HTR-8/SVneo (cell line): ENCODE measurements at regions not wholly inside any gene's neighbourhood (a gene's known extent, or its start where the extent isn't known, plus 50 kb on each side); places are given as distances from the start of the nearest gene placed in this dataset.
A peak's percentile ranks its signal among the peaks of the same experiment; 100 is the strongest.

Source experiments
- DNase-seq: peaks from one replicate; pipeline ENCODE4 v3.0.0; 2011; ENCODE audit warnings: low spot score, mixed read lengths; ENCODE audit not compliant: insufficient read length
- FAIRE-seq: peaks from 2 replicates; lab custom pipeline; 2011; peaks lifted over from hg19 to GRCh38; lab: Jason Lieb, UNC

DNA sequence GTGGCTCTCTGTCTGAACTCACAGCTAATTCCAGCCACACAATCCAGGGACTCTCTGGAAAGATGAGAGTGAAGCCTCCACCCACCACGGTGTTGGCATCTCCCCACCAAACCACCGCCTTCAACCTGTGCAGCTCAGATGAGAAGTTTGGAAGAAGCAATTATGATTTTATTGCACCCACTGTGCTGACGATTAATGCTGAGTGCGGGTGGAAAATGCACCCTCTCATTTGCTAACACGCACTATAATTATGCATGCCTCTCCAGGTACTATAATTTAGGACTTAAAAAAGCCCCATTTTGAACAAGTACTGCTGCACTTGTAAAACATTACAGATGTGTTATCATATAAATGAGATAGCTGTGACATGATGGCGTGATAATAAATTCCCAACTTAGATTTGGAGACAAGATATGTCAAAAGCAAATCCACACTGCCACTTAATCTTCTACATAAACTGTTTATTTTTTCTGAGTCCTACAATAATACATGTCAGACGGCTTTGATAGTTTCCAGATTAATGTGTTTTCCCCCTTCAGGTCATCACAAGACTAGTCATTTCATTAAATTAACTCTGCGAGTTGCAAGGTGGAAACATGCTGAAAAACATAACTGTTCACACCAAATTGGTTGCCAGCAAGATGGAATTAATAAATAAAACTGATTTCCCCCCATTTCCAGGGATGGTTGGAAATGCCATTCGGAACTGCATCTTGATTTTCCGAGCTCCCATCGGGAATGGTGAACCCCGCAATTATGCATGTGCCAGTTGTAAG is 466.5 kb upstream of the MAF start:
- no peak for DNase-seq
- no peak for FAIRE-seq

DNA sequence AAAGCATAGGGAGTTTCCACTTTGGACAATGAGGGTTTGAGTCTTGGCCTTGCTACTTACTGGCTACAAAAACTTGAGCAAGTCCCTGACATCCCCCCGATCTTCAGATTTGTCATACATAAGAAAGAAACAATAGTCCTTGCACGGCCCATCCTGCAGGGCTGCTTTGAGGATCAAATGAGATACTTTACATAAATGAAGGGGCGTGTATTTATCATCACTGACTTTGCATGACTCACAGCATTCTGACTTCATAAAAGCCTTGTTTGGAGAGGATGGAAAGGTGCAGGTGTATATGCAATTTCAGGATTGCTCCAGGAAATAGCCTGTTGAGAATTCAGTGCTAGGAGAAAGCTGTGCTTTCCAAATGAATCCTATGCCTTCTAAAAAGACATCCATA is 465.0 kb upstream of the MAF start:
- DNase-seq (no peak), FAIRE-seq (no peak)

DNA sequence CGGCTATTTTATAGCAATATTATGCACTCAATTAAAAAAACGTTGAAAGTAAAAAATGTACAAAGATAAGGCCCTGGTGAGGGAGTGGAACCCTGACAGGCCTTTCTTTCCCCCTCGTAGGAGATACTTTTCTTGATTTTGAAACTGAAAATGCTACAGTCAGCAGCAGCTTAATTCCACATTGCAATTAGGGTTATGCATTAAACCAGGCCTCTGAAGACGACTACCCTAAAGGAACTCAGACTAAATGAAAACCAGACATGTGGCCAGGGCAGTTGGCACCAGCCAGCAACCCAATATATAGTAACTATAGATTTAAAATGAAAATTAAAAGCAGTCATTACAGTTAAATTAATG is 463.2 kb upstream of the MAF start:
- DNase-seq = no peak
- no peak for FAIRE-seq

DNA sequence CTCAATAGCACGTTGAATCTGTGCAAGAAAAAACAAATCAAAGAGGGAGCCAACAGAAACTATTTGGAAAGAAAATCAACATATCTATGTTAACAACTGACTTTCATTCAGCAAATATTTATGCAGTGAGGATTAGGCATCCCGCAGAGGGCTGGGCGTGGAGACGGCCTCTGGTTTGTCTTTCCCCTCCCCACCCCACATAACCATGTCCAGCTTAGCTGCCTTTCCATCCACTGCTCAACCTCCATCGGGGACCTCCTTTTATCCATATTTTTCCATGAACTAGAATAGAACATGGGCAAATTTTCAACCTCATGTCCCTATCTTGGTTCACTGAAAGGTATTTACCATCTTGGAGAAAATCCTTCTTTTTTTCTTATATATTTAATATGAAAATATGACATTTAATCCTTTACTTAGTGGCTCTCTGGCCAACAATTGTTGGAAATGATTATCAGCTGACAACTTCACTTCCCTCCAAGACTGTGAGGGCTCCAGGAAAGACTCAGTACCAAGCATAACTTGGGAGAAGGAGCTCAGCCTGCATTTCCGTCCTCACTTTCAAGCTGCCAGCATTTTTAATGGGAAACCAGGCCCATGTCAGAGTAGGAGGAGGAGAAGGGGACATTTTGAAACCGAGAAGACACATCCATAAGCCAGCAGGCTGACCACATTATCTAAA is 462.6 kb upstream of the MAF start:
- peak; percentile 36 for FAIRE-seq
- no peak for DNase-seq

DNA sequence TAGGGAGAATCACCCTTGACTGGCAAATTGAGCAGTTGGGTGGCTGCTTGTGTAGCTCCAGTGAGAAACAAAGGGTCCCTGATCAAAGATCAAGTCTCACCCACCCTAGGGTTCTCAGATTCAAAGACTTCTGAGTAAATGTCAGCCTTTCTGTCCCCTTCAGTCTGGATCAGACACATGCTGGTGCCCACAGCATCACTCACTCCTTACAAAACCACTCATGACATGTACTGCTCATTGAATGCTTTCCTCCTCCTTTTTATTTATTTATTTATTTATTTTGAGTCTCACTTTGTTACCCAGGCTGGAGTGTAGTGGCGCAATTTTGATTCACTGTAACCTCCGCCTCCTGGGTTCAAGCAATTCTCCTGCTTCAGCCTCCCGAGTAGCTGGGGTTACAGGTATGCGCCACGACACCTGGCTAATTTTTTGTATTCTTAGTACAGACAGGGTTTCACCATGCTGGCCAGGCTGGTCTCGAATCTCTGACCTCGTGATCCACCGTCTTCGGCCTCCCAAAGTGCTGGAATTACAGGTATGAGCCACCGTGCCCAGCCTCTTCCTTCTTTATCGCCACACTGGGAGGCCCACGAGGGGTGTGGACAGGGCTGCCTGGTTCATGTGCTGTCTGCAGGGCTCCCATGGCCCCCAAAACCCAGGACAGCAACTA is 462.0 kb upstream of the MAF start:
- DNase-seq (no peak), FAIRE-seq (no peak)

DNA sequence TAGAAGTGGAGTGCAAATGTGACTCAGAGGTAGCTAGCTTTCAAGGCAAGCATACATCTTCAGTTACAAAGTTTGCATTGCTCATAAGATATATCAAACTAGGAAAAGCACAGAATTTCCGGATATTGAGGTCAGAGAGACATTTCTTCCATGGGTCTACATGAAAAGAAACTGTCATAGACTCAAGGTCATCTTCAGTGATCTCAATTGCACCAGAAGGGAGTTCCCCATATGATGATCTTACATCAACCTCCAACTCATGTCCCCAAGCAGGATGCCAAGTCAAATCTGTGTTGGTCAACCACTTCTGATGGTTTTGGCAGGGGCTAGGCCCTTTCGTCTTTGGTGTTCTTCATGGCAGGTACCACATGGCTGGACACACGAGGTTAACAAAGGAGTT is 459.9 kb upstream of the MAF start:
- DNase-seq (no peak), FAIRE-seq (peak; percentile 44)

DNA sequence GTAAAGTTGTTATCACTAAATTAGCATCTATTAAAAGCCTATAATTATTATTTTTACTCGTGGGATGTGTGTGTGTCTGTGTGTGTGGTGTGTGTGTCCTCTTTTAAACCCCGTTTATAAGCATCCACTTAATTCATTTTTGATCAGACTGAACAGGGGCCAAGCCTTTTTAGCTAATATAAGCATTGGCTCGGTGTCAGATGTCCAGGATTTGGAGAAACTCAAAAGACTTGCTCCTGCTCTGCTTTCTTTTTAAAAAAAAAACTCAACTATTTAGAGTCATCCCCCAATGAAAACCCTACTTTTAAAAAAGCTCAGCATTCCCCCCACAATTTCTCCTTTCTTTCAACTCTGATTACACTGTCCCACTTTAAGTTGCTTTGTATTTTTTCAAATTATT is 459.3 kb upstream of the MAF start:
- FAIRE-seq = no peak
- no peak for DNase-seq

DNA sequence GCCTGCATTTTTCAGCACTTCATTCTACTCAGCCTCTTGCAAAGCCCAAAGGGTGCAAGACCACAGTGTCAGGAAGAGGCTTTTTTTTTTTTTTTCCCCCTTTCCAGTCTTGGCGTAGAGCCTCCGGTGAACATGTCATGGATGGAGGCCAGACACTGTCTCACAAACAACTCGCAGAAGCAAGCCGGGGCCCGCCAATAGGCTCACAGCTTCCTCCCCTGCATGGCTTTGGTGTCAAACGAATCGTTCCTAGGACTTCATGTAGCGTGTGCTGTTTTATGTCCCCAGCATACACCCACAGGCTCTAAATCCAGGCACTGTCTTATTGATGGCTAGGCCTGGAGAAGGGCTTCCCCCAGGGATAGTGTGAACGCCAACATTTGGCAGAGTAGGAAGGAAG is 457.7 kb upstream of the MAF start:
- DNase-seq = no peak
- FAIRE-seq = no peak

DNA sequence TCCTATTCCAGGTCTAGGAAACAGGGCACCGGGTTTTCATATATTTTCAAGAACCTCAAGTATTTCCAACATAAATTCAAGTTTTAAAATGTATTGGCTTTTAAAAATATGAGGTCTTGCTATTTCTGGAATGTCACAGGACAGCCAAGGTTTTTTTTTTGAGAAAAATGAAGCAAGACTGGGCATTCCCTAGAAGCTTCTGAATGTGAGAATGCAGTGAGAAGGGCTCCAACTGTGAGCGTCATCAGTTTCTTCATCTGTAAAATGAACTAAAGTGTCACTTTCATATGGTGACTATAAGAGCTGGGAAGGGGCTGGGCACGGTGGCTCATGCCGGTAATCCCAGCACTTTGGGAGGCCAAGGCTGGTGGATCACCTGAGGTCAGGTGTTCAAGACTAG is 455.8 kb upstream of the MAF start:
- no peak for FAIRE-seq
- DNase-seq = no peak

DNA sequence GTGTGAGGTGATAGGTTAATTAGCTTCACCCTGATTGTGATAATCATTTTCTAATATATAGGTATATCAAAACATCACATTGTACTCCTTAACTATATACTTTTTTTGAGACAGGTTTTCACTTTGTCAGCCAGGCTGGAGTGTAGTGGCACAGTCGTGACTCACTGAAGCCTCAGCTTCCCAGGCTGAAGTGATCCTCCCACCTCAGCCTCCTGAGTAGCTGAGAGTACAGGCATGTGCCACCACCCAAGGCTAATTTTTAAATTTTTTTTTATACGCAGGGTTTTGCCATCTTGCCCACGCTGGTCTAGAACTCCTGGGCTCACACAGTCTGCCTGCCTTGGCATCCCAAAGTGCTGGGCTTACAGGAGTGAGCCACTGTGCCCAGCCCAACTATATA is 455.3 kb upstream of the MAF start:
- DNase-seq = no peak
- FAIRE-seq = no peak

DNA sequence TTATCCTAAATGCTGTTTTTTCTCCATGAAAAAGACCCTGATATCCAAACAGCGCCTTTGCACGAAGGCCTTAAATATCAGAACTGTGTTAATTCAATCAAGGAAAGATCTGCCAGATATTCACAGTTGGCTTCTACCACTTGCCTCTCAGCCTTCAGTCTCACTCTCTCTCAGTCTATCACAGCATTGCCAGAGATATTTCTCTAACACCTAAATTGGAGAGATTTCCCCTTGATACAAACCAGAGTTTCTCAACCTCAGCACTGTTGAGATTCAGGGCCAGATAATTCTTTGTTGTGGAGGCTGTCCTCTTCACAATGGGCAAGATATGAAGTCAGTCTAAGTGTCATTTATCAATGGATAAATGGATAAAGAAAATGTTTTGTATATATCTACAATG is 454.1 kb upstream of the MAF start:
- no peak for FAIRE-seq
- no peak for DNase-seq

DNA sequence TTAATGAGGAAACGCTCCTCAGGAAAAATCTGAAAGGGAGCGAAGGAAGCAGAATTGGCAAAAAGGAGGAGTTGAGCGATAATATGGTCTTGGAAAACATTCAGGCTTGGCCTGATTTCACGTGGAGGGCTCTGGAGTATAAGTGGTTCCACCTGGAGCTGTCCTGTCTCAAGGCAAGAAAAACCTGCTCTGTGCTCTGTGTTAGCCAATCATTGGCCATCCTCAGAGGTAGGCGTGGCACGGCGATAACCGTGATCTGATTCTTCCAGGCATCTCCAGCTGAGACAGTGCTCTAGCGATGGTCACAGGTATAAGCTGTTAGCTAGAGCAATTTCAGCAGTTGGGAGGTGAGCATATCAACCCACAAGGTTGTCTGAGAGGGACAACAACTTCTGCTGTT is 450.5 kb upstream of the MAF start:
- FAIRE-seq = peak; percentile 55
- DNase-seq = no peak

DNA sequence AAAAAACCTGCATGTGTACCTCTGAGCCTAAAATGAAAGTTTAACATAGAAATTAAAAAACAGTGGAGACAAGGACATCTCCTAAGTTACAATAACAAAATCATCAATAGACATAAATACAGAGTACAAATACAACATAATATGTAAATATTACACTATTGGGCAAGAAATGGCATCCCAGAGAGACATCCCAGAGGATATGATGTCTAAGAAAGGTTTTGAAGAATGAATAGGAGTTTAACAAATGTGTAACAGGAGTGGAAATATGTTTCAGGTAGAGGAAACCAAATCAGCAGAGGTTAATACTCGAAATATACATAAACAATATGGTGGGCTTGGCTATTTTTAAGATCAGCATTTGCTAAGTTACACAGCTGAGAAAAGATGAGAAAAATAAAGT is 447.7 kb upstream of the MAF start:
- no peak for FAIRE-seq
- DNase-seq = no peak

DNA sequence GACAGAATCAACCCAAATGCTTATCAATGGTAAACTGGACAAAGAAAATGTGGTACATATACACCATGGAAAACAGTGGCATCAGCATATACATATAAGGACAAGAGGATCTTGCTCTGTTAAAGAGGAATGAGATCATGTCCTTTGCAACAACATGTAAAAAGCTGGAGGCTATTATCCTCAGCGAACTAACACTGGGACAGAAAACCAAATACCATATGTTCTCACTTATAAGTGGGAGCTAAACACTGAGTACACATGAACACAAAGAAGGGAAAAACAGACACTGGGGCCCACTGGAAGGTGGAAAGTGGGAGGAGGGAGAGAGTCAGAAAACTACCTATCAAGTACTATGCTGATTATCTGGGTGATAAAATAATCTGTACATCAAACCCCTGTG is 447.3 kb upstream of the MAF start:
- FAIRE-seq (no peak), DNase-seq (no peak)

DNA sequence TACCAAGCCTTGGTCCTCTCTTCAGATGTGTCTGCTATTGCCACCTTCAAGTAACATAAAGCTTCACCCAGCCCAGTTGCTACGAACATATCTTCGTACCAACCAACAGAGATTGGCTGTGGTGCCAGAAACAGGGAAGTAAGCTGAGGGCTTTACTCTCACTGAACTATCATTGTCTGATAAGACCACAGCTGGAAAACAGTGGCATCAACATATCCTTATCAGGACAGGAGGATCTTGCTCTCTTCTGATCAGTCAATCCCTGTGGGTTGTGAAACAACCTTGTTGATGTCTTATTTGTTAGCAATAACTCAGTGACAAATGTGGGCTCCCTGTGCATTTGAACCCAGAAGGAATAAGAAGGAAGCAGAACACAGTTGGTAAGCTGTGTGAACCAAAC is 446.3 kb upstream of the MAF start:
- DNase-seq (no peak), FAIRE-seq (no peak)

DNA sequence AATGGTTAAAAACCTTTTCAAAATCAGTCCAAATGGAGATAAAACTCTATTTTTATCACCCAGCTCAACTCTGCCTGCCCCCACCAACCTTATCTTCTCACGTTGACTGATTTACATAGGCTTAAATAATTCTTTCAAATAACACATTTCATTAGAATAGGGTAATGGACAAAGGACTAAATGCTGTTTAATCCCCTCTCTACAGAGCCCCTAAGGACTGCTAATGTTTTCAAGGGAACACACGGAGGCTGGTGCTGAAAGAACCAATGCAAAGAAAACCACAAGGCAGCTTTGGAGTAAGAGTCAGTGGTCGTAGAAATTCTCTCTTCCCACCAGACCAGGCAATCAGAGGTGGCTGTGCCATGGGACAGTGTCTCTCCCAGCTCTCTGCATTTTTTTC is 445.7 kb upstream of the MAF start:
- DNase-seq (no peak), FAIRE-seq (no peak)

DNA sequence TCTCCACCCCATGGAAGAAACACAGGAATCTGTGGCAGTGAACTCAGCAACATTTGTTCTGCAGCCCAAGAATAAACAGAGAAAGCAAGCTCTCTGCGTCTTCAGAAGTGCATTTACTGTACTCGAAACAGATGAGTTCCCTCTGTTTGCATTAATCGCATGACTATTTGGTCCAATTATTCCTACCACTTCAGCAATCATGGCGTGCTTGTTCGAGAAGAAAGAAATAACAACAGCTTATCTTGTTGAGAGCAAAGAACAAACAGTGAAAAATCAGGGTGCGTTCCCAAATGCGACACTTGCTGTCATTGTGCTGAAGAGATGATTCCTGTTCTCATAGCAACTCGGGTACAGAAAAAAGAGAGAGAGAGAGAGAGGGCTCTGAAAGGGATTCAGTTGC is 445.3 kb upstream of the MAF start:
- no peak for DNase-seq
- no peak for FAIRE-seq

DNA sequence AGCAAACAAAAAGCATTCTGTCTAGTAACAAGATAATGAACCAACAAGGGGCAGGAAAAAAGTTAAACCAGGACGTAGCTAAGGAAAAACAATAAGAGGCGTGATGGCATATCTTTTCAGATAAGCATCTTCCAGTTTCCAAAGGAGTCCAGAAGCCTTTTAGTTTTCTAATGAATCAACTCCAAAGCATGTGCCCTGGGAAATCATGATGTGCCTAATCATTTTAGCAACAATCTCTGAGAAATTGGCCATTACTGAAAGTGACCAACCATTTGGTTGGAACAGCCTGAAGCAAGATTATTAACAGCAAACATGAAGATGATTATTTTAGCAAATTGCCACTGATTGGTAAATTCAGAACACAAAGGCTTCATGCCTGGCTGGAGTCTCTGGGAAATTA is 440.9 kb upstream of the MAF start:
- no peak for FAIRE-seq

DNA sequence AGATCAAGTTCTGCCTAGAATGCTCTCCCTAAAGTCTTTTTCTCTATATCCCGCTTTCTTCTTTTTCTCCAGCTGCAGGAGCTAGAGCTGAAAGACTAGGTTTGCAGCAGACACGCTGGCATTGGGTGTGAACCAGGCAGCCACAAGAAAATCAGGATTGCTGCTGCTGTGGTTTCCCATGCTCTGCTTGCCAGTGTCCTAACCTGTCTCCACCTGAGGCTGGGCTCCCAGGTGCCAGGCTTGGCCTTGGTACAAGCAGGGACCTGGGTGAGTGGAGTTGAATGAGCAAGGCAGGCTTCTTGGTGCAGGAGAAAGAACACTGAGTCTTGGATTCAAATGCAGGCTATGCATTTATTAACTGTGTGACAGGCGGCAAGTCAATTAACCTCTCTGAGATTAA is 440.3 kb upstream of the MAF start:
- FAIRE-seq = peak; percentile 16
- no peak for DNase-seq

More for the DNA sequence above, 440.9 kb upstream of the MAF start:
- DNase-seq = no peak

DNA sequence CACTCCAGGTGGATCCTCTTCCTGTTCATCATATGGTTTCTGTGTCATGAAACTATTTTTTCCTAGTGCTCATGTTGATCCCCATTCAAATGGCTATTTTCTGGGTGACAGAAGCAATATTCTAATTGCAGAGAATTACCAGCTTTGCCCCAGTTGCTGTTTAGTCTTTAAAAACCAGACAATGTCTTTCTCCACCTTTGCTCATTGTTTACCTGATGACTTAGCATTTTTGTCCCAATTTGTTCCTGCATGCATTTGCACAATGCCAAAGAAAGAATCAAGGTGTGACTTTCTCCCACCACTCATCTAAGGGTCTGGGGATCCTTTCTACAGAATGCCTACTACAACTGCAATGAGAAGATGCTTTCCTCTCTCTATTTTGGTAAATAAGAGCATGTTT is 439.9 kb upstream of the MAF start:
- DNase-seq (no peak), FAIRE-seq (peak; percentile 26)

DNA sequence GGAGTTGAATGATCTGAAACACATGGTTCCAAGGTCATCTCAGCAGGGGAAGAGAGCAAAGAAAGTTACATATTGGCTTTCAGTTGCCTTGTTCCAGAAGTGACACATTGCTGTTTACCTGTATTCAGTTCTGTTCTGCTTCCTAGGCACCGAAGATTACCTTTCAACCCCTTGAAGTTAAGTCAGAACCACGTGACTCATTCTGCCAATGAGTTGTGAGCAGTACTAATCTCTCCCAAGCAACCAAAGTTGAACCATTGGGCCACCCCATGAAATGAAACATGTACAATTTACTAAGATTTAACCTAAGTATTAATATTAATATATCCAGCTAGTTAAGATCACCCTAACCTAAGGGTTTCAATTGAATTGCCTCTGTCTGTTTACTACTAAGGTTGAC is 439.2 kb upstream of the MAF start:
- FAIRE-seq (no peak), DNase-seq (no peak)

DNA sequence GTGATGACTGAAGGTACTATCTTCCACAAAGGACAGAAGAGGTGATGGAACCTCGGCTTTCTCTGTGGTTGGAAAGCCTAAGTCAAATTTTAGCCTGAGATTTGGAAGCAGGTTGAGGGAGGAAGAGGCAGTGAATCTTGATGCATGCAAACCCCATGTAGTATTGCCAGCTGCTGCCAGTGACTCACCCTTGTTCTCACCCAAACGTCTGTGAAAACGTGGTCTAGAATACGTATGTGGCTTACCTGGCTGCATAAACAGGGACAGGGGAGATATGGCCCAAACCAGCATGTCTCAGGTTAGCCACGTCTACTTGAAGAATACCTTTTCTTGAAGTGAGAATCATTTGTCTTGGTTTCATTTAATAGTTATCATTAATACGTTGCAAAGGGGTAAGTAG is 438.0 kb upstream of the MAF start:
- DNase-seq (no peak), FAIRE-seq (no peak)
